Mesenchymal stem cell (in vitro differentiated cells and primary cell): ENCODE measurements at regions not wholly inside any gene's neighbourhood (a gene's known extent, or its start where the extent isn't known, plus 50 kb on each side); places are given as distances from the start of the nearest gene placed in this dataset.
A peak's percentile ranks its signal among the peaks of the same experiment; 100 is the strongest.

Source experiments
- DNase-seq: peaks from one replicate; pipeline ENCODE4 v3.0.0-alpha.2; 2013
- H2AFZ ChIP-seq: one replicate; pipeline ENCODE4 v1.6.1; 2013; ENCODE audit warnings: low read depth, mild to moderate bottlenecking, control low read depth, inconsistent platforms, low read length, moderate library complexity
- H2AK5ac ChIP-seq: 2 replicates; pipeline ENCODE4 v1.6.1; 2013; ENCODE audit warnings: low read length, moderate library complexity, mild to moderate bottlenecking, inconsistent platforms; ENCODE audit not compliant: severe bottlenecking
- H2BK120ac ChIP-seq: one replicate; pipeline ENCODE4 v1.6.1; 2013; ENCODE audit warnings: low read depth, mild to moderate bottlenecking, inconsistent platforms, low read length, moderate library complexity
- H2BK12ac ChIP-seq, 2 experiments: one replicate each; pipeline ENCODE4 v1.6.1; 2013; ENCODE audit warnings: inconsistent platforms in 2 of 2, low read length in 2 of 2, mild to moderate bottlenecking in 2 of 2, moderate library complexity in 2 of 2, control low read depth in 1 of 2
- H2BK15ac ChIP-seq: one replicate; pipeline ENCODE4 v1.6.1; 2013; ENCODE audit warnings: mild to moderate bottlenecking, low read depth, inconsistent platforms; ENCODE audit not compliant: poor library complexity, severe bottlenecking
- H2BK5ac ChIP-seq: 2 replicates; pipeline ENCODE4 v1.6.1; 2013; ENCODE audit warnings: low read depth, mild to moderate bottlenecking, low read length, control low read depth, inconsistent platforms; ENCODE audit not compliant: poor library complexity, severe bottlenecking
- H3K14ac ChIP-seq, 2 experiments: one replicate each; pipeline ENCODE4 v1.6.1; 2013; ENCODE audit warnings: inconsistent platforms in 2 of 2, low read length in 2 of 2, control low read depth in 1 of 2, mild to moderate bottlenecking in 1 of 2, moderate library complexity in 1 of 2
- H3K18ac ChIP-seq, 2 experiments: one replicate each; pipeline ENCODE4 v1.6.1; 2013; ENCODE audit warnings: inconsistent platforms in 2 of 2, low read length in 2 of 2, control low read depth in 1 of 2, low read depth in 1 of 2, mild to moderate bottlenecking in 1 of 2
- H3K23ac ChIP-seq, 2 experiments: one replicate each; pipeline ENCODE4 v1.6.1; 2013; ENCODE audit warnings: inconsistent platforms in 2 of 2, low read length in 2 of 2, mild to moderate bottlenecking in 2 of 2, moderate library complexity in 2 of 2, control low read depth in 1 of 2
- H3K27ac ChIP-seq: 2 replicates; pipeline ENCODE4 v1.5.1; 2013; ENCODE audit warnings: mild to moderate bottlenecking, moderate library complexity, low read length, control low read depth, inconsistent platforms; ENCODE audit not compliant: poor library complexity, severe bottlenecking
- H3K27me3 ChIP-seq, 2 experiments: 2 replicates each; pipeline versions ENCODE4 v1.6.1 to v1.7.0; 2013; ENCODE audit warnings: low read length in 2 of 2, mild to moderate bottlenecking in 2 of 2, moderate library complexity in 2 of 2, control low read depth in 1 of 2, inconsistent platforms in 1 of 2; ENCODE audit not compliant: control insufficient read depth in 1 of 2, insufficient read depth in 1 of 2
- H3K36me3 ChIP-seq, 2 experiments: 2 replicates each; pipeline versions ENCODE4 v1.6.1 to v1.7.0; 2013; ENCODE audit warnings: low read length in 2 of 2, control low read depth in 1 of 2, inconsistent platforms in 1 of 2, low read depth in 1 of 2, mild to moderate bottlenecking in 1 of 2; ENCODE audit not compliant: insufficient read depth in 2 of 2, control insufficient read depth in 1 of 2
- H3K4ac ChIP-seq, 2 experiments: one replicate each; pipeline ENCODE4 v1.6.1; 2013; ENCODE audit warnings: inconsistent platforms in 2 of 2, low read length in 2 of 2, mild to moderate bottlenecking in 2 of 2, moderate library complexity in 2 of 2, control low read depth in 1 of 2, low read depth in 1 of 2
- H3K4me1 ChIP-seq: 2 replicates; pipeline ENCODE4 v1.6.1; 2013; ENCODE audit warnings: low read depth, low read length, control low read depth; ENCODE audit not compliant: control insufficient read depth, insufficient read depth
- H3K4me2 ChIP-seq: 2 replicates; pipeline ENCODE4 v1.6.1; 2013; ENCODE audit warnings: low read length, mild to moderate bottlenecking, inconsistent platforms; ENCODE audit not compliant: poor library complexity, severe bottlenecking
- H3K4me3 ChIP-seq, 2 experiments: 2 replicates each; pipeline versions ENCODE4 v1.5.1 to v1.7.0; 2013; ENCODE audit warnings: low read length in 2 of 2, mild to moderate bottlenecking in 2 of 2, control low read depth in 1 of 2, low read depth in 1 of 2; ENCODE audit not compliant: insufficient read depth in 1 of 2
- H3K79me1 ChIP-seq: replicated peaks from 2 replicates; pipeline ENCODE4 v1.6.1; 2013; ENCODE audit warnings: mild to moderate bottlenecking, control low read depth, low read length, inconsistent platforms; ENCODE audit not compliant: poor library complexity, severe bottlenecking
- H3K9ac ChIP-seq: 2 replicates; pipeline ENCODE4 v1.7.0; 2013; ENCODE audit warnings: mild to moderate bottlenecking, low read length, moderate library complexity
- H3K9me3 ChIP-seq: 2 replicates; pipeline ENCODE4 v1.7.0; 2013; ENCODE audit warnings: mild to moderate bottlenecking, low read length; ENCODE audit not compliant: control insufficient read depth
- H4K8ac ChIP-seq: one replicate; pipeline ENCODE4 v1.6.1; 2013; ENCODE audit warnings: inconsistent platforms, mild to moderate bottlenecking, low read length, moderate library complexity
- H4K91ac ChIP-seq: one replicate; pipeline ENCODE4 v1.6.1; 2013; ENCODE audit warnings: mild to moderate bottlenecking, low read length, inconsistent platforms
- WGBS: methylation state at CpG from one replicate; pipeline ENCODE4 v1.1.7; 2013; ENCODE audit warnings: mixed read lengths; 5-methylcytosine and 5-hydroxymethylcytosine counted together

- Histone ChIP-seq H3K18ac (no peak overlapping the region), H3K4me2 (no peak overlapping the region), H3K79me1 (no peaks in the 10 kb centered on the region), H2AK5ac (no peak overlapping the region), H3K23ac (no peak overlapping the region), H2BK12ac (no peak overlapping the region), H4K8ac (no peak overlapping the region), H2AFZ (no peak overlapping the region), H3K4me1 (no peaks in the 10 kb centered on the region), H3K4ac (no peak overlapping the region), H4K91ac (no peak overlapping the region), H3K9me3 (no peaks in the 10 kb centered on the region), H3K14ac (no peak overlapping the region), H3K27ac (no peak overlapping the region), H2BK5ac (no peak overlapping the region), H3K27me3 (no peaks in the 10 kb centered on the region), H3K4me3 (no peak overlapping the region), H2BK15ac (no peak overlapping the region), H2BK120ac (no peak overlapping the region), H3K36me3 (no peaks in the 10 kb centered on the region), H3K9ac (no peak overlapping the region)
- WGBS, result 96% methylated on average over 2 of the region's 2 CpGs
- DNase-seq, result no peak
Measured at GRCh38 chr7:79930604-79931003, 204.0 kb upstream of the GNAI1 start.

GRCh38 chr7:79927116-79927515 lies 207.5 kb upstream of the GNAI1 start:
- no peak overlapping the region for H2AFZ ChIP-seq
- no peak overlapping the region for H3K4ac ChIP-seq
- H3K23ac ChIP-seq, result no peak overlapping the region
- H3K27me3 ChIP-seq, result no peaks in the 10 kb centered on the region
- H3K4me2 ChIP-seq, result no peak overlapping the region
- H4K91ac ChIP-seq, result no peak overlapping the region
- no peak overlapping the region for H2BK5ac ChIP-seq
- H3K36me3 ChIP-seq, result no peaks in the 10 kb centered on the region
- no peak overlapping the region for H3K9ac ChIP-seq
- H2BK15ac ChIP-seq, result no peak overlapping the region
- no peak overlapping the region for H2BK120ac ChIP-seq
- H3K4me1 ChIP-seq, result no peaks in the 10 kb centered on the region
- H3K79me1 ChIP-seq, result no peaks in the 10 kb centered on the region
- H3K4me3 ChIP-seq, result no peak overlapping the region
- H2AK5ac ChIP-seq, result no peak overlapping the region
- H3K27ac ChIP-seq, result no peak overlapping the region
- no peak for DNase-seq
- no peaks in the 10 kb centered on the region for H3K9me3 ChIP-seq
- H4K8ac ChIP-seq, result no peak overlapping the region
- 99% methylated on average over 2 of the region's 3 CpGs for WGBS
- H3K18ac ChIP-seq, result no peak overlapping the region
- H3K14ac ChIP-seq, result no peak overlapping the region
- H2BK12ac ChIP-seq, result no peak overlapping the region

DNA sequence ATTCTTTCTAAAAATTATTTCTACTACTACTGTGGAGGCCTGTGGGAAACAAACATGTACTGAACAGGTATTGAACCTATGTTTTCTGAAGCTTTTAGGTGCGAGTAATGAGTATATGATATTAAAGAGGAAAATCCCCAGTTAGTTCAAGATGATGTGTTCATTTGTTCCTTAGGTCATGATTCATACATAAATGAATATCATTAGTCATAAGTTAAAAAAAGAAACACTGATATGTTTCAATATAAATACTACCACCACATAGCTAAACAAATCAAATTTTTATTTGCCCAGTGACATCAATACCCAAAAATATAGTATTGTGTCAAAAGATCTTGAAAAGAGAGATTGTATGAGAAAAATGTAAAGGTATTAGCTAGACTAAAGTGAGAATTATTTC lies 210.7 kb upstream of the GNAI1 start:
- Histone ChIP-seq H3K27ac (no peak overlapping the region), H3K18ac (no peak overlapping the region), H3K4me2 (no peak overlapping the region), H3K23ac (no peak overlapping the region), H3K79me1 (no peaks in the 10 kb centered on the region), H3K9me3 (no peaks in the 10 kb centered on the region), H3K9ac (no peak overlapping the region), H2AFZ (no peak overlapping the region), H4K8ac (no peak overlapping the region), H3K36me3 (no peaks in the 10 kb centered on the region), H4K91ac (no peak overlapping the region), H3K4me3 (no peak overlapping the region), H3K4ac (no peak overlapping the region), H3K27me3 (no peaks in the 10 kb centered on the region), H2BK5ac (no peak overlapping the region), H2BK12ac (no peak overlapping the region), H3K4me1 (no peaks in the 10 kb centered on the region), H2BK120ac (no peak overlapping the region), H2AK5ac (no peak overlapping the region), H2BK15ac (no peak overlapping the region), H3K14ac (no peak overlapping the region)
- no CpG with 5 or more reads among the region's 1 CpG for WGBS
- peak; percentile 18 for DNase-seq

GRCh38 chr7:79922894-79923293 lies 211.7 kb upstream of the GNAI1 start:
- no peak overlapping the region for H3K27ac ChIP-seq
- H4K91ac ChIP-seq, result no peak overlapping the region
- no peak overlapping the region for H3K14ac ChIP-seq
- WGBS, result 96% methylated on average over 5 of the region's 5 CpGs
- no peaks in the 10 kb centered on the region for H3K4me1 ChIP-seq
- no peak overlapping the region for H3K4me2 ChIP-seq
- no peak overlapping the region for H3K9ac ChIP-seq
- no peak overlapping the region for H2BK5ac ChIP-seq
- H3K23ac ChIP-seq, result no peak overlapping the region
- H2BK15ac ChIP-seq, result peak overlapping the region; percentile 41
- no peak overlapping the region for H4K8ac ChIP-seq
- no peak overlapping the region for H3K4ac ChIP-seq
- peak overlapping the region in 1 of 2 experiments; percentile 11 for H2BK12ac ChIP-seq
- H2AK5ac ChIP-seq, result no peak overlapping the region
- no peak for DNase-seq
- H3K36me3 ChIP-seq, result no peaks in the 10 kb centered on the region
- H3K27me3 ChIP-seq, result no peaks in the 10 kb centered on the region
- H3K18ac ChIP-seq, result peak overlapping the region in 1 of 2 experiments; percentile 7
- no peaks in the 10 kb centered on the region for H3K9me3 ChIP-seq
- no peaks in the 10 kb centered on the region for H3K79me1 ChIP-seq
- H2AFZ ChIP-seq, result no peak overlapping the region
- no peak overlapping the region for H2BK120ac ChIP-seq
- no peak overlapping the region for H3K4me3 ChIP-seq
